ENCODE measurements at regions not wholly inside any gene's neighbourhood (a gene's known extent, or its start where the extent isn't known, plus 50 kb on each side); places are given as distances from the start of the nearest gene placed in this dataset.

DNA sequence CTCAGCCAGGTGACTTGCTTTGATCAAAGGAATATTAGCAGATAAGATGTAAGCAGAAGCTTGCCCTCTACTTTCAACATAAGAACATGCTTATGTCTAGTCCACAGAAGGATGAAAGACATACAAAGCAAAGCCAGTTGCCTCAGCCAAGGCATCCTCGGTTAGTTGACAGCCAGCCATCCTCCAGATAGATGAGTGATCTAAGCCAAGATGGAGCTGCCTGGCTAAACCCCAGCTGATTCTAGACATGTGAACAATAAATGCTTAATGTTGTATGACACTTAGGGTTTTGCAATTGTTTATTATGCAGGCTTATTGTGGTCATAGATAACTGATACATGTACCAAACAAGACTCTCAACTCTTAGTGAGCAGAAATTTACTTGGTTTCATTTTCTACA, 157.6 kb upstream of the TMTC2 start:
- Histone ChIP-seq H3K4me1 (ENCODE audit: control insufficient read depth, insufficient read depth, low read length) (no peaks in the 10 kb centered on the region), H3K27ac (ENCODE audit: low read depth, low read length) (no peak overlapping the region), H3K4me3 (ENCODE audit: low read depth, low read length) (no peak overlapping the region), H3K36me3 (ENCODE audit: control insufficient read depth, insufficient read depth, low read length) (no peaks in the 10 kb centered on the region), H3K9me3 (ENCODE audit: control insufficient read depth, insufficient read depth, low read length) (no peaks in the 10 kb centered on the region), H3K27me3 (ENCODE audit: control insufficient read depth, insufficient read depth, low read length) (no peaks in the 10 kb centered on the region)
- 83% methylated on average over 1 of the region's 1 CpG for WGBS (ENCODE audit: insufficient coverage)
- DNase-seq (ENCODE audit: low read depth in 4 of 6, low spot score in 6 of 6): peak in 1 of 6 donors; percentile 27

- DNase-seq (ENCODE audit: low read depth in 4 of 6, low spot score in 6 of 6): no peak
- Histone ChIP-seq H3K27ac (ENCODE audit: low read depth, low read length) (no peak overlapping the region), H3K4me3 (ENCODE audit: low read depth, low read length) (no peak overlapping the region), H3K4me1 (ENCODE audit: control insufficient read depth, insufficient read depth, low read length) (no peaks in the 10 kb centered on the region), H3K36me3 (ENCODE audit: control insufficient read depth, insufficient read depth, low read length) (no peaks in the 10 kb centered on the region), H3K9me3 (ENCODE audit: control insufficient read depth, insufficient read depth, low read length) (no peaks in the 10 kb centered on the region), H3K27me3 (ENCODE audit: control insufficient read depth, insufficient read depth, low read length) (no peaks in the 10 kb centered on the region)
- WGBS (ENCODE audit: insufficient coverage): no CpG with 5 or more reads among the region's 3 CpGs
These were observed 156.8 kb upstream of the TMTC2 start for GRCh38 chr12:82529954-82530353.

DNA sequence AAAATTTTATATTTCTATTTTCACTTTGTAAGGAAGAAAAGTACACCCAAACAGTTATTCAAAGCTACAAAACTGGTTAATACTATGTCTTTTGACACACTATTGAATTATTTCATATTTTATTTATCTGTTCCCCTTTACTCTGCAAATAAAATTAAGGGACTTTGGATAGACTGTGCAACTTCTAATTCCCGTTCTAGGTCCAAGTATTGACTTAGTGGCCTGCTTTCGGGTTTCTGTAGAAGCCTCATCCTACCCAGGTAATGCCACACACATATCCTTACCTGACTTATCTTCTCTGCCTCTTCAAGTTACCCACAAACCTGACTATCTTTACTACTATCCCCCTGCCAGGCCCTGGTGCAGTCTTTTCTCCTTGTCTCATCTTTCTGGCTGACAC, 156.3 kb upstream of the TMTC2 start:
- Histone ChIP-seq H3K27me3 (ENCODE audit: control insufficient read depth, insufficient read depth, low read length) (no peaks in the 10 kb centered on the region), H3K9me3 (ENCODE audit: control insufficient read depth, insufficient read depth, low read length) (no peaks in the 10 kb centered on the region), H3K36me3 (ENCODE audit: control insufficient read depth, insufficient read depth, low read length) (no peaks in the 10 kb centered on the region), H3K4me1 (ENCODE audit: control insufficient read depth, insufficient read depth, low read length) (no peaks in the 10 kb centered on the region), H3K27ac (ENCODE audit: low read depth, low read length) (no peak overlapping the region), H3K4me3 (ENCODE audit: low read depth, low read length) (no peak overlapping the region)
- no peak for DNase-seq (ENCODE audit: low read depth in 4 of 6, low spot score in 6 of 6)
- WGBS (ENCODE audit: insufficient coverage): 95% methylated on average over 2 of the region's 2 CpGs

- Histone ChIP-seq H3K27ac (ENCODE audit: low read depth, low read length) (no peak overlapping the region), H3K36me3 (ENCODE audit: control insufficient read depth, insufficient read depth, low read length) (no peaks in the 10 kb centered on the region), H3K27me3 (ENCODE audit: control insufficient read depth, insufficient read depth, low read length) (no peaks in the 10 kb centered on the region), H3K4me3 (ENCODE audit: low read depth, low read length) (no peak overlapping the region), H3K9me3 (ENCODE audit: control insufficient read depth, insufficient read depth, low read length) (no peaks in the 10 kb centered on the region), H3K4me1 (ENCODE audit: control insufficient read depth, insufficient read depth, low read length) (no peaks in the 10 kb centered on the region)
- DNase-seq (ENCODE audit: low read depth in 4 of 6, low spot score in 6 of 6): peak in 1 of 6 donors; percentile 5
- WGBS (ENCODE audit: insufficient coverage): no CpG with 5 or more reads among the region's 1 CpG
These were observed 153.4 kb upstream of the TMTC2 start for GRCh38 chr12:82533341-82533740.

- no peak overlapping the region for H3K4me3 ChIP-seq (ENCODE audit: low read depth, low read length)
- no peak for DNase-seq (ENCODE audit: low read depth in 4 of 6, low spot score in 6 of 6)
- 90% methylated on average over 2 of the region's 2 CpGs for WGBS (ENCODE audit: insufficient coverage)
These were observed 149.3 kb upstream of the TMTC2 start for GRCh38 chr12:82537436-82537835.

GRCh38 chr12:82554529-82554928, 132.2 kb upstream of the TMTC2 start:
- Histone ChIP-seq H3K4me3 (ENCODE audit: low read depth, low read length) (no peak overlapping the region), H3K4me1 (ENCODE audit: control insufficient read depth, insufficient read depth, low read length) (no peaks in the 10 kb centered on the region), H3K36me3 (ENCODE audit: control insufficient read depth, insufficient read depth, low read length) (no peaks in the 10 kb centered on the region), H3K9me3 (ENCODE audit: control insufficient read depth, insufficient read depth, low read length) (peaks cover 3% of the 10 kb centered on the region), H3K27me3 (ENCODE audit: control insufficient read depth, insufficient read depth, low read length) (no peaks in the 10 kb centered on the region), H3K27ac (ENCODE audit: low read depth, low read length) (no peak overlapping the region)
- no peak for DNase-seq (ENCODE audit: low read depth in 4 of 6, low spot score in 6 of 6)
- WGBS (ENCODE audit: insufficient coverage): 79% methylated on average over 2 of the region's 2 CpGs

More at GRCh38 chr12:82537436-82537835, 149.3 kb upstream of the TMTC2 start:
- H3K9me3 ChIP-seq (ENCODE audit: control insufficient read depth, insufficient read depth, low read length): no peaks in the 10 kb centered on the region
- no peak overlapping the region for H3K27ac ChIP-seq (ENCODE audit: low read depth, low read length)
- H3K36me3 ChIP-seq (ENCODE audit: control insufficient read depth, insufficient read depth, low read length): no peaks in the 10 kb centered on the region
- no peaks in the 10 kb centered on the region for H3K4me1 ChIP-seq (ENCODE audit: control insufficient read depth, insufficient read depth, low read length)
- H3K27me3 ChIP-seq (ENCODE audit: control insufficient read depth, insufficient read depth, low read length): no peaks in the 10 kb centered on the region

DNA sequence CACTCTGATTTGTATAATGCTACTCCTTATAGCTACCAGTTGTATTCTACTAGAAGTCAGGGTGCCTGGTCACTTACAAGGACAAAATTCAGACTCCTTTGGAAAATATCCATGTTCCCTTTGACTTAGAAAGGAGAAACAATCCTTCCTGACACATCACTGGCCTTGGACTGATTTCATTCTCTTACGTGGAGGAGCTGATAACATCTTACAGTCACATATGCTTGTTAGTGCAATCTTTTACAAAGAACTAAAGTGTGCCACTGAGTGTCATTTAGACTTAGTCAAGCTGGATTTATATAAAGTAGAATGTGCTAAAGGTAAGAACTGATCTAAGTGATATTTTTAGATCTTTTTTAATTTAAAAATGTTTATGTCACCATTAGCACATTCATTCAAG, 131.0 kb upstream of the TMTC2 start:
- peak in 1 of 6 donors; percentile 7 for DNase-seq (ENCODE audit: low read depth in 4 of 6, low spot score in 6 of 6)
- no peaks in the 10 kb centered on the region for H3K4me1 ChIP-seq (ENCODE audit: control insufficient read depth, insufficient read depth, low read length)
- no peaks in the 10 kb centered on the region for H3K27me3 ChIP-seq (ENCODE audit: control insufficient read depth, insufficient read depth, low read length)
- H3K36me3 ChIP-seq (ENCODE audit: control insufficient read depth, insufficient read depth, low read length): no peaks in the 10 kb centered on the region
- no CpG with 5 or more reads among the region's 1 CpG for WGBS (ENCODE audit: insufficient coverage)
- H3K27ac ChIP-seq (ENCODE audit: low read depth, low read length): no peak overlapping the region
- no peak overlapping the region for H3K4me3 ChIP-seq (ENCODE audit: low read depth, low read length)
- peaks cover 3% of the 10 kb centered on the region for H3K9me3 ChIP-seq (ENCODE audit: control insufficient read depth, insufficient read depth, low read length)

GRCh38 chr12:82565966-82566365, 120.7 kb upstream of the TMTC2 start:
- Histone ChIP-seq H3K9me3 (ENCODE audit: control insufficient read depth, insufficient read depth, low read length) (no peaks in the 10 kb centered on the region), H3K4me1 (ENCODE audit: control insufficient read depth, insufficient read depth, low read length) (no peaks in the 10 kb centered on the region), H3K4me3 (ENCODE audit: low read depth, low read length) (no peak overlapping the region), H3K36me3 (ENCODE audit: control insufficient read depth, insufficient read depth, low read length) (no peaks in the 10 kb centered on the region), H3K27ac (ENCODE audit: low read depth, low read length) (no peak overlapping the region), H3K27me3 (ENCODE audit: control insufficient read depth, insufficient read depth, low read length) (no peaks in the 10 kb centered on the region)
- DNase-seq (ENCODE audit: low read depth in 4 of 6, low spot score in 6 of 6): no peak
- 100% methylated on average over 1 of the region's 1 CpG for WGBS (ENCODE audit: insufficient coverage)

GRCh38 chr12:82567688-82568087, 119.0 kb upstream of the TMTC2 start:
- Histone ChIP-seq H3K9me3 (ENCODE audit: control insufficient read depth, insufficient read depth, low read length) (no peaks in the 10 kb centered on the region), H3K4me3 (ENCODE audit: low read depth, low read length) (no peak overlapping the region)
- DNase-seq (ENCODE audit: low read depth in 4 of 6, low spot score in 6 of 6): no peak

DNA sequence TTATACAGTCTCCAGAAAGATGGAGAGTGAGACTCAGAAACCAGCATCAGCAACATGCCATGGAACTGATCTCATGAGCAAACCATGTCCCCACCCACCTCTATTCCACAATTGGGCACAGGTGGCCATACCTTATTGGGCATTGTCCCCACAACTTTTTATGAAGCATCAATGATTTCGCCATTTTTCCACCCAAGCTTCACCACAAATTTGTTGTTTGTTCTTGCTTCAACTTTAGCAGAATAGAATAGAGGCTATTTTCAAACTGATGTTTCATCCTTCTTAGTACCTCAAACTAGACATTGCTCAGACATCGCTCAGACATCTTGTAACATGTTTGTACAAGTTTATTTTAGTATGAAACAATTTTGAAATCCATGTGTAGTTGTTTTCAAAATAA, 112.5 kb upstream of the TMTC2 start:
- no peak overlapping the region for H3K4me3 ChIP-seq (ENCODE audit: low read depth, low read length)
- no peaks in the 10 kb centered on the region for H3K9me3 ChIP-seq (ENCODE audit: control insufficient read depth, insufficient read depth, low read length)
- H3K27me3 ChIP-seq (ENCODE audit: control insufficient read depth, insufficient read depth, low read length): no peaks in the 10 kb centered on the region
- H3K36me3 ChIP-seq (ENCODE audit: control insufficient read depth, insufficient read depth, low read length): no peaks in the 10 kb centered on the region
- DNase-seq (ENCODE audit: low read depth in 4 of 6, low spot score in 6 of 6): no peak
- no peaks in the 10 kb centered on the region for H3K4me1 ChIP-seq (ENCODE audit: control insufficient read depth, insufficient read depth, low read length)
- no peak overlapping the region for H3K27ac ChIP-seq (ENCODE audit: low read depth, low read length)
- WGBS (ENCODE audit: insufficient coverage): no CpG with 5 or more reads among the region's 2 CpGs

More at GRCh38 chr12:82567688-82568087, 119.0 kb upstream of the TMTC2 start:
- Histone ChIP-seq H3K27ac (ENCODE audit: low read depth, low read length) (no peak overlapping the region), H3K4me1 (ENCODE audit: control insufficient read depth, insufficient read depth, low read length) (no peaks in the 10 kb centered on the region), H3K27me3 (ENCODE audit: control insufficient read depth, insufficient read depth, low read length) (no peaks in the 10 kb centered on the region), H3K36me3 (ENCODE audit: control insufficient read depth, insufficient read depth, low read length) (no peaks in the 10 kb centered on the region)

Measured in spinal cord (tissue), 9 donors.